ENCODE measurements at regions not wholly inside any gene's neighbourhood (a gene's known extent, or its start where the extent isn't known, plus 50 kb on each side); places are given as distances from the start of the nearest gene placed in this dataset.

DNA sequence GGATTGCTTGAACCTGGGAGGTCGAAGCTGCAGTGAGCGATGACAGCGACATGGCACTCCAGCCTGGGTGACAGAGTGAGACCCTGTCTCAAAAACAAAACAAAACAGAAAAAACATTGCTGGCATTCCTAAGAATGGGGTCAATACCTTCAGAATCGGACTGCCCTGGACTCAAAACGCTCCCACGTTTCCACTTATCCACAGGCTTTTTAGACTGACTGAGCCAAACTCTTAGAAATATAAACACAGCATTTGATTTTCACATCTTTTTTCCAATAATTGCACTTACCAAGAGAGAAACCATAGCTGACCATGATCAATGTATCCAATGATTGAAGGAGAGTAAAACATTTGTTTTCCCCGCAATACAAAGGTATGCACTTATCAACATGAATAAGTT, 59.5 kb upstream of the CUX1 start:
- TF ChIP-seq, protein P1, sequence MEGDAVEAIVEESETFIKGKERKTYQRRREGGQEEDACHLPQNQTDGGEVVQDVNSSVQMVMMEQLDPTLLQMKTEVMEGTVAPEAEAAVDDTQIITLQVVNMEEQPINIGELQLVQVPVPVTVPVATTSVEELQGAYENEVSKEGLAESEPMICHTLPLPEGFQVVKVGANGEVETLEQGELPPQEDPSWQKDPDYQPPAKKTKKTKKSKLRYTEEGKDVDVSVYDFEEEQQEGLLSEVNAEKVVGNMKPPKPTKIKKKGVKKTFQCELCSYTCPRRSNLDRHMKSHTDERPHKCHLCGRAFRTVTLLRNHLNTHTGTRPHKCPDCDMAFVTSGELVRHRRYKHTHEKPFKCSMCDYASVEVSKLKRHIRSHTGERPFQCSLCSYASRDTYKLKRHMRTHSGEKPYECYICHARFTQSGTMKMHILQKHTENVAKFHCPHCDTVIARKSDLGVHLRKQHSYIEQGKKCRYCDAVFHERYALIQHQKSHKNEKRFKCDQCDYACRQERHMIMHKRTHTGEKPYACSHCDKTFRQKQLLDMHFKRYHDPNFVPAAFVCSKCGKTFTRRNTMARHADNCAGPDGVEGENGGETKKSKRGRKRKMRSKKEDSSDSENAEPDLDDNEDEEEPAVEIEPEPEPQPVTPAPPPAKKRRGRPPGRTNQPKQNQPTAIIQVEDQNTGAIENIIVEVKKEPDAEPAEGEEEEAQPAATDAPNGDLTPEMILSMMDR (IDR thresholded peaks at IDR 0.05; ENCODE audit: low read depth, low read length, poor library complexity, severe bottlenecking) = no peak
- TF ChIP-seq EZH2phosphoT487 (IDR thresholded peaks at IDR 0.05; ENCODE audit: borderline replicate concordance, low read length) = no peak
